ENCODE measurements at regions not wholly inside any gene's neighbourhood (a gene's known extent, or its start where the extent isn't known, plus 50 kb on each side); places are given as distances from the start of the nearest gene placed in this dataset.

- TF ChIP-seq CTCF (conservative IDR thresholded peaks at IDR 0.05; ENCODE audit: low read depth in 2 of 2) = no peak
- TF ChIP-seq EZH2 (IDR thresholded peaks at IDR 0.05; ENCODE audit: low read depth, unreplicated experiment) = no peak
- no peak for TF ChIP-seq REST (IDR thresholded peaks at IDR 0.05; ENCODE audit: unreplicated experiment)
- TF ChIP-seq ETS1 (IDR thresholded peaks at IDR 0.05) = no peak
- no peak for TF ChIP-seq EZH2phosphoT487 (IDR thresholded peaks at IDR 0.05; ENCODE audit: unreplicated experiment)
- TF ChIP-seq CREB1 (CRISPR knock-in tag; IDR thresholded peaks at IDR 0.05; ENCODE audit: low read depth) = no peak
- no peak for TF ChIP-seq JUNB (IDR thresholded peaks at IDR 0.05; ENCODE audit: unreplicated experiment)
- TF ChIP-seq POLR2AphosphoS5 (IDR thresholded peaks at IDR 0.05; ENCODE audit: low read depth) = no peak
- no peak for TF ChIP-seq ZNF114 (CRISPR knock-in tag; IDR thresholded peaks at IDR 0.05)
- TF ChIP-seq ZNF331 (CRISPR knock-in tag; IDR thresholded peaks at IDR 0.05; ENCODE audit: low read depth) = no peak
- no peak for TF ChIP-seq STAT1 (IDR thresholded peaks at IDR 0.05; ENCODE audit: unreplicated experiment)
- TF ChIP-seq, protein P1, sequence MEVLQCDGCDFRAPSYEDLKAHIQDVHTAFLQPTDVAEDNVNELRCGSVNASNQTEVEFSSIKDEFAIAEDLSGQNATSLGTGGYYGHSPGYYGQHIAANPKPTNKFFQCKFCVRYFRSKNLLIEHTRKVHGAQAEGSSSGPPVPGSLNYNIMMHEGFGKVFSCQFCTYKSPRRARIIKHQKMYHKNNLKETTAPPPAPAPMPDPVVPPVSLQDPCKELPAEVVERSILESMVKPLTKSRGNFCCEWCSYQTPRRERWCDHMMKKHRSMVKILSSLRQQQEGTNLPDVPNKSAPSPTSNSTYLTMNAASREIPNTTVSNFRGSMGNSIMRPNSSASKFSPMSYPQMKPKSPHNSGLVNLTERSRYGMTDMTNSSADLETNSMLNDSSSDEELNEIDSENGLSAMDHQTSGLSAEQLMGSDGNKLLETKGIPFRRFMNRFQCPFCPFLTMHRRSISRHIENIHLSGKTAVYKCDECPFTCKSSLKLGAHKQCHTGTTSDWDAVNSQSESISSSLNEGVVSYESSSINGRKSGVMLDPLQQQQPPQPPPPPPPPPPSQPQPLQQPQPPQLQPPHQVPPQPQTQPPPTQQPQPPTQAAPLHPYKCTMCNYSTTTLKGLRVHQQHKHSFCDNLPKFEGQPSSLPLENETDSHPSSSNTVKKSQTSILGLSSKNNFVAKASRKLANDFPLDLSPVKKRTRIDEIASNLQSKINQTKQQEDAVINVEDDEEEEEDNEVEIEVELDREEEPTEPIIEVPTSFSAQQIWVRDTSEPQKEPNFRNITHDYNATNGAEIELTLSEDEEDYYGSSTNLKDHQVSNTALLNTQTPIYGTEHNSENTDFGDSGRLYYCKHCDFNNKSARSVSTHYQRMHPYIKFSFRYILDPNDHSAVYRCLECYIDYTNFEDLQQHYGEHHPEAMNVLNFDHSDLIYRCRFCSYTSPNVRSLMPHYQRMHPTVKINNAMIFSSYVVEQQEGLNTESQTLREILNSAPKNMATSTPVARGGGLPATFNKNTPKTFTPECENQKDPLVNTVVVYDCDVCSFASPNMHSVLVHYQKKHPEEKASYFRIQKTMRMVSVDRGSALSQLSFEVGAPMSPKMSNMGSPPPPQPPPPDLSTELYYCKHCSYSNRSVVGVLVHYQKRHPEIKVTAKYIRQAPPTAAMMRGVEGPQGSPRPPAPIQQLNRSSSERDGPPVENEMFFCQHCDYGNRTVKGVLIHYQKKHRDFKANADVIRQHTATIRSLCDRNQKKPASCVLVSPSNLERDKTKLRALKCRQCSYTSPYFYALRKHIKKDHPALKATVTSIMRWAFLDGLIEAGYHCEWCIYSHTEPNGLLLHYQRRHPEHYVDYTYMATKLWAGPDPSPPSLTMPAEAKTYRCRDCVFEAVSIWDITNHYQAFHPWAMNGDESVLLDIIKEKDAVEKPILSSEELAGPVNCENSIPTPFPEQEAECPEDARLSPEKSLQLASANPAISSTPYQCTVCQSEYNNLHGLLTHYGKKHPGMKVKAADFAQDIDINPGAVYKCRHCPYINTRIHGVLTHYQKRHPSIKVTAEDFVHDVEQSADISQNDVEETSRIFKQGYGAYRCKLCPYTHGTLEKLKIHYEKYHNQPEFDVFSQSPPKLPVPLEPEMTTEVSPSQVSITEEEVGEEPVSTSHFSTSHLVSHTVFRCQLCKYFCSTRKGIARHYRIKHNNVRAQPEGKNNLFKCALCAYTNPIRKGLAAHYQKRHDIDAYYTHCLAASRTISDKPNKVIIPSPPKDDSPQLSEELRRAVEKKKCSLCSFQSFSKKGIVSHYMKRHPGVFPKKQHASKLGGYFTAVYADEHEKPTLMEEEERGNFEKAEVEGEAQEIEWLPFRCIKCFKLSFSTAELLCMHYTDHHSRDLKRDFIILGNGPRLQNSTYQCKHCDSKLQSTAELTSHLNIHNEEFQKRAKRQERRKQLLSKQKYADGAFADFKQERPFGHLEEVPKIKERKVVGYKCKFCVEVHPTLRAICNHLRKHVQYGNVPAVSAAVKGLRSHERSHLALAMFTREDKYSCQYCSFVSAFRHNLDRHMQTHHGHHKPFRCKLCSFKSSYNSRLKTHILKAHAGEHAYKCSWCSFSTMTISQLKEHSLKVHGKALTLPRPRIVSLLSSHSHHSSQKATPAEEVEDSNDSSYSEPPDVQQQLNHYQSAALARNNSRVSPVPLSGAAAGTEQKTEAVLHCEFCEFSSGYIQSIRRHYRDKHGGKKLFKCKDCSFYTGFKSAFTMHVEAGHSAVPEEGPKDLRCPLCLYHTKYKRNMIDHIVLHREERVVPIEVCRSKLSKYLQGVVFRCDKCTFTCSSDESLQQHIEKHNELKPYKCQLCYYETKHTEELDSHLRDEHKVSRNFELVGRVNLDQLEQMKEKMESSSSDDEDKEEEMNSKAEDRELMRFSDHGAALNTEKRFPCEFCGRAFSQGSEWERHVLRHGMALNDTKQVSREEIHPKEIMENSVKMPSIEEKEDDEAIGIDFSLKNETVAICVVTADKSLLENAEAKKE (CRISPR knock-in tag; IDR thresholded peaks at IDR 0.05) = no peak
These were observed 872.7 kb upstream of the ADAMTS5 start for GRCh38 chr21:27839512-27840115.

All from GM23338 (cell line).